Left ventricle myocardium inferior (tissue), 1 donor: ENCODE measurements at regions not wholly inside any gene's neighbourhood (a gene's known extent, or its start where the extent isn't known, plus 50 kb on each side); places are given as distances from the start of the nearest gene placed in this dataset.

Experiments used
- DNase-seq: peaks from one replicate; pipeline ENCODE4 v3.0.0-alpha.2; 2020
- H3K27ac ChIP-seq: fragments of 200-600 bp; replicated peaks from 2 replicates; pipeline ENCODE4 v1.8.0; 2021
- H3K27me3 ChIP-seq: fragments of 200-600 bp; 2 replicates; pipeline ENCODE4 v1.8.0; 2021; ENCODE audit warnings: low read depth
- H3K36me3 ChIP-seq: fragments of 200-600 bp; 2 replicates; pipeline ENCODE4 v1.8.0; 2021
- H3K4me1 ChIP-seq: fragments of 200-600 bp; 2 replicates; pipeline ENCODE4 v1.8.0; 2021
- H3K4me3 ChIP-seq: fragments of 200-600 bp; 2 replicates; pipeline ENCODE4 v1.8.0; 2021; ENCODE audit warnings: mild to moderate bottlenecking, moderate library complexity
- H3K9me3 ChIP-seq: fragments of 200-600 bp; replicated peaks from 2 replicates; pipeline ENCODE4 v1.8.0; 2021
- CTCF ChIP-seq: fragments of 200-600 bp; IDR thresholded peaks from 2 replicates; pipeline ENCODE4 v1.8.0; 2021; ENCODE audit warnings: antibody characterized with exemption, mild to moderate bottlenecking, borderline replicate concordance
- intact Hi-C: fragments of 100-400 bp; cut with micrococcal nuclease; formaldehyde crosslinking; loops from one replicate; pipeline ENCODE4 v1.11.0; 2022
- donor health status: DM: no; HTN: yes; CAD: no; lungs with severe emphysema.

DNA sequence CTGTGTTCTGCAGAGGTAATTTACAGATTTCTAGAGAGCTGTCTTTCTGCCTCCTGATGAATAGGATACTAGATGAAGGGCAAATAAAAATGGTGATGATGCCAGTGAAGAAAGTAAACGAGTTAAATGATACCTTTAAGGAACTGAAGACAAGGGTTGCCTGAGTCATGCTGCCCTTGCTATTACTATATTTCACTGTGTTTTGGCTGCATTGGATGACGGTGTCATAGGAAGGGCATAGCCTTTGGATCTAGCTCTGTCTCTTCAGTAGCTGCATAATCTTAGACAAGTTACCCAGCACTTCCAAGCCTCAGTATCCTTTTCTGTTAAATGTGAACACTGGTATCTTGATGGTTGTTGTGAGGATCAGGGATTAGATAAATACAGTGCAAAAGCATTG, 131.5 kb upstream of the FGGY start:
- intact Hi-C loops, result no loop called here
- H3K27ac ChIP-seq, result no peak overlapping the region
- no peak for TF ChIP-seq CTCF
- peaks cover 6% of the 10 kb centered on the region for H3K4me1 ChIP-seq
- H3K4me3 ChIP-seq, result no peak overlapping the region
- DNase-seq, result no peak
- no peaks in the 10 kb centered on the region for H3K36me3 ChIP-seq
- no peaks in the 10 kb centered on the region for H3K27me3 ChIP-seq
- no peaks in the 10 kb centered on the region for H3K9me3 ChIP-seq

- intact Hi-C loops, result no loop called here
- Histone ChIP-seq H3K27ac (no peak overlapping the region), H3K27me3 (no peaks in the 10 kb centered on the region), H3K36me3 (no peaks in the 10 kb centered on the region), H3K4me1 (no peaks in the 10 kb centered on the region), H3K9me3 (no peaks in the 10 kb centered on the region), H3K4me3 (no peak overlapping the region)
- DNase-seq, result no peak
- no peak for TF ChIP-seq CTCF
Measured at GRCh38 chr1:59169703-59170102, 127.2 kb upstream of the FGGY start.

DNA sequence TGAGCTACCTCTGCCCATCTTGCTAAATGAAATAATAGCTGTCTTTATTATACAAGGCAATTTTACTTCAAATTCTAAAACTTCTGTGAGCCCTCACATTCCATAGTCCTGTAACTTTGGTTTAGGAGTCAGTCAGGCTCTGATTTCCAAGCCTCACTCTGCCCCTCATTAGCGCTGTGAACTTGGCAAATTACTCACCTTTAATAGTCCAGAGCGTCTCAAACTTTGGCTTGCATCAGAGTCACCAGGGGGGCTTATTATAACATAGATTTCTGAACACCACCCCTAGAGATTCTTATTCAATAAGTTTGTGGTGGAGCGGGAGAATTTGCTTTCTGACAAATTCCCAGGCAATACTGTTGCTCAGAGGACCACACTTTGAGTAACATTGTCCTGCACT, 126.2 kb upstream of the FGGY start:
- Histone ChIP-seq H3K4me3 (no peak overlapping the region), H3K4me1 (no peaks in the 10 kb centered on the region), H3K27ac (no peak overlapping the region), H3K27me3 (no peaks in the 10 kb centered on the region), H3K9me3 (no peaks in the 10 kb centered on the region), H3K36me3 (no peaks in the 10 kb centered on the region)
- intact Hi-C loops, result no loop called here
- TF ChIP-seq CTCF, result no peak
- no peak for DNase-seq

- Histone ChIP-seq H3K36me3 (no peaks in the 10 kb centered on the region), H3K4me3 (no peak overlapping the region), H3K4me1 (no peaks in the 10 kb centered on the region), H3K27me3 (no peaks in the 10 kb centered on the region), H3K9me3 (no peaks in the 10 kb centered on the region), H3K27ac (no peak overlapping the region)
- intact Hi-C loops, result no loop called here
- TF ChIP-seq CTCF, result no peak
- no peak for DNase-seq
Measured at GRCh38 chr1:59171788-59172187, 125.1 kb upstream of the FGGY start.

DNA sequence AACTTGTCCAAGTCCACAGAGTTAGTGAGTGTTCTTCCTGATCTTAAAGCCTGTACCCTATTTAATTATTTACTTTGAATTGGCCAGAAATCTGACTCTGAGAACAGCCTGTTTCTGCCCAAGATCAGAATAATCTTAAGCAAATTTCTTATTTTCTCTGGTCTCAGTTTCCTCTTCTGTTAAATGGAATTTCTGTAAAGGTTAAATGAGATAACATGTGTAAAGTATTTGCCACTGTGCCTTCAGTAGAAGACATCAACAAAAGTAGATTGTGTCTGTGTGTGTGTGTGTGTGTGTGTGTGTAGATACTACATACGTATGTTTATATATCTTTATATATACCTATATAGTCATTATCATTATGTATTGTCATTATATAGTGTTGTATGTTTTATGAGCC, 124.2 kb upstream of the FGGY start:
- no peak for TF ChIP-seq CTCF
- no peaks in the 10 kb centered on the region for H3K27me3 ChIP-seq
- H3K4me1 ChIP-seq, result no peaks in the 10 kb centered on the region
- no peak overlapping the region for H3K27ac ChIP-seq
- DNase-seq, result no peak
- no peak overlapping the region for H3K4me3 ChIP-seq
- intact Hi-C loops, result no loop called here
- H3K36me3 ChIP-seq, result no peaks in the 10 kb centered on the region
- peaks cover 4% of the 10 kb centered on the region for H3K9me3 ChIP-seq

DNA sequence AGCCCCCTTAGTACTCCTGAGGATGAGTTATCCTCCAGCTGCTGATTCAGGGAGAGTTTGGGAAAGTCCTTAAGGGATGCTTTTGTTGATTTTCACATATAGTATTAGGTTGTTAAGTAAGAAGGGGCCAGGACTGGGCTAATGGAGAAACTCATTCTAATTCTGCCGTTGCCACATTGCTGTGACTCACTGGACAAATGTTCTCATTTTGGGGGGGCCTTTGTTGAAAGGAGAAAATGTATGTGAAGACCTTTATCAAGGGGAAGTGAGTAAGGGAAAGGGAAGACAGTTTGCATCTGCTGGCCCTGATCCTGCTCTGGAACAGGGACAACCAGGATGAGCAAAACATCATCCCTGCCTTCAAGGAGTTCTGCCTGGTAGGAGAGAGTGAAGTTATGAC, 123.2 kb upstream of the FGGY start:
- H3K27ac ChIP-seq, result no peak overlapping the region

More for the DNA sequence above, 123.2 kb upstream of the FGGY start:
- Histone ChIP-seq H3K27me3 (no peaks in the 10 kb centered on the region), H3K4me1 (no peaks in the 10 kb centered on the region), H3K9me3 (peaks cover 4% of the 10 kb centered on the region), H3K36me3 (no peaks in the 10 kb centered on the region), H3K4me3 (no peak overlapping the region)
- intact Hi-C loops, result no loop called here
- TF ChIP-seq CTCF, result no peak
- DNase-seq, result no peak
